ENCODE measurements at regions not wholly inside any gene's neighbourhood (a gene's known extent, or its start where the extent isn't known, plus 50 kb on each side); places are given as distances from the start of the nearest gene placed in this dataset.

- Histone ChIP-seq H3K36me3 (ENCODE audit: control insufficient read depth, insufficient read depth, low read length) (no peaks in the 10 kb centered on the region), H3K4me2 (ENCODE audit: insufficient read depth, low read length) (no peak overlapping the region), H3K4me1 (replicated peaks in 1 of 2; ENCODE audit: control insufficient read depth in 2 of 2, insufficient read depth in 2 of 2, low read length in 2 of 2) (no peaks in the 10 kb centered on the region), H2AFZ (ENCODE audit: low read depth, low read length) (no peak overlapping the region), H3K4me3 (no peak overlapping the region), H3K9ac (ENCODE audit: insufficient read depth in 1 of 2, low read depth in 2 of 2, low read length in 2 of 2) (no peak overlapping the region), H4K20me1 (replicated peaks; ENCODE audit: control insufficient read depth, insufficient read depth, low read length) (no peaks in the 10 kb centered on the region), H3K9me3 (replicated peaks; ENCODE audit: control insufficient read depth, insufficient read depth, low read depth, low read length) (no peaks in the 10 kb centered on the region), H3K27me3 (ENCODE audit: control insufficient read depth in 2 of 2, insufficient read depth in 2 of 2, low read length in 2 of 2) (no peaks in the 10 kb centered on the region), H3K27ac (ENCODE audit: extremely low read depth, low read depth, low read length) (no peak overlapping the region), H3K9me1 (ENCODE audit: control insufficient read depth, insufficient read depth, low read length) (no peaks in the 10 kb centered on the region), H3K79me2 (ENCODE audit: control insufficient read depth, insufficient read depth, low read length) (no peaks in the 10 kb centered on the region)
- ATAC-seq (no peak), DNase-seq (ENCODE audit: extremely low read depth in 1 of 4, low spot score in 3 of 4) (no peak), FAIRE-seq (no peak)
- in situ Hi-C loops (cut with MboI) (loop anchor here (25.0 kb wide), 1 partner anchor 865 kb away; no protein-coding TSS in a partner anchor), intact Hi-C loops (cut with micrococcal nuclease) (no loop called here)
- TF ChIP-seq FOS (IDR thresholded peaks at IDR 0.05; ENCODE audit: extremely low read depth, insufficient read length): no peak
- TF ChIP-seq E2F8 (IDR thresholded peaks at IDR 0.05; ENCODE audit: low read depth, partially characterized antibody): no peak
- TF ChIP-seq ZFP36 (IDR thresholded peaks at IDR 0.05; ENCODE audit: low read depth, low read length, partially characterized antibody): no peak
- no peak for TF ChIP-seq MCM7 (IDR thresholded peaks at IDR 0.05)
- TF ChIP-seq ETS1 (conservative IDR thresholded peaks at IDR 0.05; ENCODE audit: control insufficient read depth, low read depth, low read length): no peak
- no peak for TF ChIP-seq ZC3H11A (IDR thresholded peaks at IDR 0.05; ENCODE audit: low read depth, low read length)
- no peak for TF ChIP-seq ZNF830 (CRISPR knock-in tag; IDR thresholded peaks at IDR 0.05)
- TF ChIP-seq ZNF740 (CRISPR knock-in tag; IDR thresholded peaks at IDR 0.05): no peak
- TF ChIP-seq ZNF740 (tag; IDR thresholded peaks at IDR 0.05): no peak
- ChIA-PET POLR2A (no interaction called here), CTCF (ENCODE audit: low intra/inter-chr PET ratio) (no interaction called here)
- BruUV-seq (replicated peaks): no TSS peak
These were observed 212.7 kb upstream of the NRIP1 start for GRCh38 chr21:15277466-15277865.
